ENCODE measurements at regions not wholly inside any gene's neighbourhood (a gene's known extent, or its start where the extent isn't known, plus 50 kb on each side); places are given as distances from the start of the nearest gene placed in this dataset.
"Not testable (repeated sequence)": the region's sequence is repeated elsewhere in the genome, so short reads cannot be mapped to it uniquely, and the experiment has no call there.

DNA sequence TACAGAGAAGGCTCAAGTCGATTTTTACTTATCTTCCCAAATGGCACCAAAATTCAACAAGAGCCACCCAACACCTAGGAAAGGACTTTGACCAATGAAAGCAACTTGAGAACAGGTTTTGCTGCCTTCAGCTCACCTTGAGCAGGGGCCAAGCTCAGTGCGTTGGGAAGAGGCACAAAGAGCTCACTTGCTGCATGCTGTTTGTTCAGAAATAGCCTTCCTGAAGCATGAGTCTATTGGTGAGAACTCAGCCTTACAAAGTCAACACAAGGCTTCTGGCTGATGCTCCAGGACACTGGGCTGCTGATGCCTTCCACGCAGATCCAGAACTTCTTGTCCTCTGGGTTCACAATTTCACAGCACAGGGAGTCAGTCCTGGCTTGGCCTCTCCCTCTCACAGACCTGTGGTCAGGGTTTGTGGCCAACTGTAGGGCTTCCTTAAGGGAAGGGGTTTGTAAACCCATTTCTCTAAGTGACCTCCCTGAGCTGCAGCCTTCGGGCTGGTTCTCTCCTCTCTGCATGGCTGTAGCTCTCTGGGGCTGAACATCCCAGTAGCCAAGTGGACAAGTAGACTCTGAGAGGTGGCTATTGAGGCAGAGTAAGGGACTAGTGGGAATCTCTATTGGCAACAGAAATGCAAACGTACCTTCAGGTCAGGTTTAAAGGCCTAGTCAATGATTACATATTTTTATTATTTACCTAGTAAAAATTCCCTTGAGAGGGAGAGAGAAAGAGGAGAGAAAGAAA is 124.7 kb upstream of the GATA6 start:
- DNase-seq (ENCODE audit: low spot score) = peak; percentile 70

GRCh38 chr18:22045221-22045918 is 124.0 kb upstream of the GATA6 start:
- DNase-seq (ENCODE audit: low spot score) = no peak

GRCh38 chr18:22046473-22046872 is 122.9 kb upstream of the GATA6 start:
- no peak for DNase-seq (ENCODE audit: low spot score)

- no peak for DNase-seq (ENCODE audit: low spot score)
Measured at GRCh38 chr18:22047485-22047884, 121.9 kb upstream of the GATA6 start.

- DNase-seq (ENCODE audit: low spot score) = no peak
Measured at GRCh38 chr18:22048221-22048620, 121.2 kb upstream of the GATA6 start.

DNA sequence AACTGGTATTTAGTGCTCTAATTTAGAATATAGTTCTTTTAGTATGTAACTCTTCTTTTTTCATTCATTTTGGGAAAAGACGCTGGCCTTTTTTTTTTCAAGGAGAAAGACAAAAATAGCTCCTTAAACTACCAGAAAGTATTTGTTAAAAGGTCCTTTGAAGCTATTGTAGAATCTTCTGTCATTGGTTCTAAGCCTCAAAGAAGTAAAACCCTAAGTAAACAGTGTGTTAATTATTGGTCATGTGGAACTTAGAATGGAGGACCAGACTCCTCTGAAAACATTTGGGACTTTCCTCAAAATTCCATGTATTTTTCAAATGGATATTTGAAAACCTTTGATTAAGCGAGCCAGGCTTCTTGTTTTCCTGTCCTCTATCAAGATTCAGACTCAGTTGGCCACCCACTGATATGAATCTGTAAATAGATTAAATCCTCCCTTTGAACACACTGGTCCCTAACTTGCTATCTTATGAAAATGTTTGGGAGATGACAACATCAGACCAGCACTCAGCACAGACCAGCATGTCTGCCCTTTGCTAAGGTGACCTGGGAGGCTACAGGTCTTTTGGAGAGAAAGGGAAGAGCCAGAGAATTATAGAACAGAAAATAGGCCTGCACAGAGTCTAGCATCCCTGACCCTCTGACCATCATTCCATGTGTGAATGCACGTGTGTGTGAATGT is 120.3 kb upstream of the GATA6 start:
- DNase-seq (ENCODE audit: low spot score) = no peak

DNA sequence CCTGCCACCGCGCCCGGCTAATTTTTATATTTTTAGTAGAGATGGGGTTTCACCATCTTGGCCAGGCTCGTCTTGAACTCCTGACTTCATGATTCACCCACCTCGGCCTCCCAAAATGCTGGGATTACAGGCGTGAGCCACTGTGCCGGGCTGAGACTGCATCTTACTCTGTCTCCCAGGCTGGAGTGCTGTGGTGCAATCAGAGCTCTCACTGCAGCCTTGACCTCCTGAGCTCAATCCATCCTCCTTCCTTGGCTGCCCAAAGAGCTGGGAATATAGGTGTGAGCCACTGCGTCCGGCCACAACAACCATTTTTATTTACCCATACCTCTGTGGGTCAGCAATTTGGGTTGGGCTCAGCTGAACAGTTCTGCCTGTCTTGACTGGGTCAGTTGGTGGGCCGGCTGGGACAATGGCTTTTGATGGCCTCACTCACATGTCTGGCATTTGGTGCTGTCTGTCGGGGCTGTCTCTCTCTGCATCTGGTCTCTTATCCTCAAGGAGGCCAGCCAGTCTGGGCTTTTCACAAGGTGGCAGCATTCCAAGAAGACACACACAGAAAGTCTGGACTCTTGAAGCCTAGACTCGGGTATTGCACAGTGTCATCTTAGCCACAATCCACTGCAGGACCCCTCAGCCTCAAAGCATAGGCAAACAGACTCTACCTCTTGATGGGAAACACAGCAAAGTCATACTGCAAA is 116.8 kb upstream of the GATA6 start:
- no peak for DNase-seq (ENCODE audit: low spot score)

- no peak for DNase-seq (ENCODE audit: low spot score)
Measured at GRCh38 chr18:22055466-22056238, 113.7 kb upstream of the GATA6 start.

GRCh38 chr18:22056950-22057349 is 112.4 kb upstream of the GATA6 start:
- peak; percentile 61 for DNase-seq (ENCODE audit: low spot score)

GRCh38 chr18:22057908-22058527 is 111.4 kb upstream of the GATA6 start:
- DNase-seq (ENCODE audit: low spot score) = peak; percentile 27

DNA sequence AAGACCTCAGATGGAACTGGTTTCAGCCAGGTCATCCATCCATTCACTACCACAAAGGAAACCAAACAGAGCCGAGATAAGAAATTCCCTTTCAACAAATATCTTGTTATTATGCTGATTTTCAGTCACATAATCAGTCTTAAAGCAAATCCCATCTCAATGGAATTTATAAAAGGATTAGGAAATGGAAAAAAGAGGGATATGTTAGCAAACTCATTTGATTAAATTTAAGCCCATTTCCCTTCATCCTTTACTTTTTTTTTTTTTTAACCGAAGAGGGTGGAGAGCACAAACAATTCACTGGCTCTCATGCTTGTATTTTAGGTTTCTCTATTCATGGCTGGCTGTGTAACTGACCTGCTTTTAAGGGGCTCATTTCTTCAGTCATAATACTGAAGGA is 109.0 kb upstream of the GATA6 start:
- no peak for DNase-seq (ENCODE audit: low spot score)

DNA sequence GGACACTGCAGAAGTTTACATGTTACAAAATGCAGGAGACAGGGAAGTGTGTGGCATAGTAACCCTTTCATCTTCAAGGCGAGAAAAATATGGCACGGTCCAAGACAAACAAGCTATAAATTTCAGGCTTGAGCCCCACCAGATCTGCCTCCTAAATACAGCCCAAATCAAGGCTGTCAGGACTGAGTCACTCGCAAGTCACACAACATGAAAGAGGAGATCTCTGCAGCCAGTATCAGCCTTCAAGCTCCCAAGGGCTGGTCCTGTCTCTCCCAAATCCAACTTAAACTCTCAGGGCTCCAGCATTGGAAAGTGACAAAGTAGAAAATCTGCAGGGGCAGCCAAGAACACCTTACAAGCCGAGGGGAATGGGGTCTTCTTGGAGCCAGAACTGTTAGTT is 106.3 kb upstream of the GATA6 start:
- peak; percentile 32 for DNase-seq (ENCODE audit: low spot score)

- DNase-seq (ENCODE audit: low spot score) = no peak
Measured at GRCh38 chr18:22063672-22064071, 105.7 kb upstream of the GATA6 start.

DNA sequence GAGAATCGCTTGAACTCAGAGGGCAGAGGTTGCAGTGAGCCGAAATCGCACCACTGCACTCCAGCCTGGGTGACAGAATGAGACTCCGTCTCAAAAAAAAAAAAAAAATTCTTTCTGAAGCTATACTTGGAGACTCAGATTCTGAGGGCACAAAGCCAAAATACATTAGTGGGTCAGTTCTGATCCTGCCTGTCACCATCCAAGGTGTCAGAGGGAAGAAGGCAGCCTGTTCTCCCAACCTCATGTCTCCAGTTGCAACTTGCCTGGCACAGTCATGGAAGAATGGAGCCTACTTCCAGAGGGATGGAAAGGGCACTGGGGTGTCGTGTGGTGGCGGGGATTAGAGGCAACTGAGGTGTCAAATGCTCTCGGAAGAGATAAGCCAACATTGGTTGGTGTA is 104.8 kb upstream of the GATA6 start:
- no peak for DNase-seq (ENCODE audit: low spot score)

DNA sequence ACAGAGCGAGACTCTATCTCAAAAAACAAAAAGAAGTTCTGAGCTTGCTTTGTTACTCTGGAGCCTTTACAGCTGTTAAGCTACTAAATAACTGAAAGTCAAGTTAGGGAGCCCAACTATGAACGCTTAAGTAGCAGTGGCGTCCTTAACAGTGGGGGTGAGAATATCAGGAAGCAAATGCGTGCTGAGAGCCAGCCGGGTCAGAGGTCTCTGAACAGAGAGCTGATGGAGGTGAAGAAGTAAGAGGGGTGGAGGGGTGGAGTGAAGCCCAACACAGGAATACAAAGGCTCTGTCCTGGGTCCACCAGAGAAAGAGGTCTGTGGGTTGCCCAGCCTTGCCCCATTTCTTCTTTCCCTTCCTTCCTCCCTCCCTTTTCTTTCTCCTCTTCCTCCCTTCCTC is 104.1 kb upstream of the GATA6 start:
- DNase-seq (ENCODE audit: low spot score) = no peak

- DNase-seq (ENCODE audit: low spot score) = no peak
Measured at GRCh38 chr18:22066083-22066485, 103.3 kb upstream of the GATA6 start.

DNA sequence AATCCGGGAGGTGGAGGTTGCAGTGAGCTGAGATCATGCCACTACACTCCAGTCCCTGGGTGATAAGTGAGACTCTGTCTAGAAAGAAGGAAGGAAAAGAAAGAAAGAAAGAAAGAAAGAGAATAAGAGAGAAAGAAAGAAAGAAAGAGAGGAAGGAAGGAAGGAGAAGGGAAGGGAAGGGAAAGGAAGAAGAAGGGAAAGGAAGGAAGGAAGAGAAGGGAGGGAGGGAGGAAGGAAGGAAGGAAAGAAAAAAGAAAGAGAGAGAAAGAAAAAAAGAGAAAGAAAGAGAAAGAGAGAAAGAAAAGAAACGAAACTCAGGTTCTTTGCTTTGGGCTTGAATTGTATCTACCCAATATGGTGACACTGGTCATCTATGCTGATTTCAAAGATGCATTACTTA is 102.3 kb upstream of the GATA6 start:
- no peak for DNase-seq (ENCODE audit: low spot score)

- DNase-seq (ENCODE audit: low spot score) = no peak
Measured at GRCh38 chr18:22067682-22068081, 101.7 kb upstream of the GATA6 start.

DNA sequence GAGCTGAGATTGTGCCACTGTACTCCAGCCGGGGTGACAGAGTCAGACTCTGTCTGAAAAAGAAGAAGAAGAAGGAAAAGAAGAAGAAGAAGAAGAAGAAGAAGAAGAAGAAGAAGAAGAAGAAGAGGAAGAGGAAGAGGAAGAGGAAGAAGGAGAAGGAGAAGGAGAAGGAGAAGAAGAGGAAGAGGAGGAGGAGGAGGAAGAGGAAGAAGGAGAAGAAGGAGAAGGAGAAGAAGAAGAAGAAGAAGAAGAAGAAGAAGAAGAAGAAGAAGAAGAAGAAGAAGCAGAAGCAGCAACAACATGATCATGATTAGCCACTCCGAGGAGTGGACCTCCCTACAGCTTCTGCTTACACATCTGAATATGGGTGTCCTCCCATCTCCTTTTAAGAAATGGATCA is 100.6 kb upstream of the GATA6 start:
- DNase-seq (ENCODE audit: low spot score) = not testable (repeated sequence)

DNA sequence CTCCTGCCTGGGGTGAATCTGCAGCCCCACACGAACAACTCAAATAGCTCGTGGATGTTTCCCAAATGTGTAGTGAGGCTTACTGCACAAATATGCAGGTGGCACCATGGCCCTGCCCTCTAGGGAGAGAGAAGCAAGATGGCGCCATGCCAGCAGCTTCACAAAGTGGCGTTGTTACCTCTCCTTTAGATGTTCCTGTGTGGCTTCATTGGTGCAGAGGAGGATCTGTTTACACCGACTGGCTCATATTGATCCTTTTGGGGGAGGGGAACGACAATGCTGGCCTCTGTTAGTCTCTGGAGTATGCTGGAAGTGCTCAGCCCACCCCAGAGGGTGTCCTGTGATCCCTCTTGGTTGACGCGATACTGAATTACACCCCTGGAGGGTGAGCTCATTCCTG is 99.5 kb upstream of the GATA6 start:
- DNase-seq (ENCODE audit: low spot score) = no peak

DNA sequence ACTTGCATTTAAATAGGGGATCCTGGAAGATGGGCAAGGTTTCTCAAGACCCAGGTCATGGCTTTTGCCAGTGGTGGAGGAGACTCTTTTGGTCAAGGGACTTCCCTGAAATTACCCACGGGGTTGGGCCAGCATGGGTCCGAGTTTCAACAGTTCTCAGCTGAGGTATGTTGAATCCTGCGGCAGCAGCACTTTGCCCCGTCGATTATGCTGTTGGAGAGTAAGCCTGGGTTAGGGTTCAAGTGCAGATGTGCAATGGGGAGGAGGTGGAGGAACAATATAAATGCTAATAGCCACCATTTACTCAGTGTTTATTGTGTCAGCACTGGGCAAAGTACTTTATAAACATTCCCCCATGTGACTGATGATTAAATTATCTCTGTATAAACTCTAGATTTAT is 96.0 kb upstream of the GATA6 start:
- no peak for DNase-seq (ENCODE audit: low spot score)
